ENCODE measurements at regions not wholly inside any gene's neighbourhood (a gene's known extent, or its start where the extent isn't known, plus 50 kb on each side); places are given as distances from the start of the nearest gene placed in this dataset.

- TF ChIP-seq, protein P1, sequence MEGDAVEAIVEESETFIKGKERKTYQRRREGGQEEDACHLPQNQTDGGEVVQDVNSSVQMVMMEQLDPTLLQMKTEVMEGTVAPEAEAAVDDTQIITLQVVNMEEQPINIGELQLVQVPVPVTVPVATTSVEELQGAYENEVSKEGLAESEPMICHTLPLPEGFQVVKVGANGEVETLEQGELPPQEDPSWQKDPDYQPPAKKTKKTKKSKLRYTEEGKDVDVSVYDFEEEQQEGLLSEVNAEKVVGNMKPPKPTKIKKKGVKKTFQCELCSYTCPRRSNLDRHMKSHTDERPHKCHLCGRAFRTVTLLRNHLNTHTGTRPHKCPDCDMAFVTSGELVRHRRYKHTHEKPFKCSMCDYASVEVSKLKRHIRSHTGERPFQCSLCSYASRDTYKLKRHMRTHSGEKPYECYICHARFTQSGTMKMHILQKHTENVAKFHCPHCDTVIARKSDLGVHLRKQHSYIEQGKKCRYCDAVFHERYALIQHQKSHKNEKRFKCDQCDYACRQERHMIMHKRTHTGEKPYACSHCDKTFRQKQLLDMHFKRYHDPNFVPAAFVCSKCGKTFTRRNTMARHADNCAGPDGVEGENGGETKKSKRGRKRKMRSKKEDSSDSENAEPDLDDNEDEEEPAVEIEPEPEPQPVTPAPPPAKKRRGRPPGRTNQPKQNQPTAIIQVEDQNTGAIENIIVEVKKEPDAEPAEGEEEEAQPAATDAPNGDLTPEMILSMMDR (IDR thresholded peaks at IDR 0.05; ENCODE audit: control extremely low read depth, extremely low read depth, low read depth, missing control alignments): no peak
- ChIA-PET POLR2A (no interaction called here), CTCF (no interaction called here)
- no peak for DNase-seq (ENCODE audit: extremely low spot score)
These were observed 658.4 kb downstream of the TOX3 start for GRCh38 chr16:51888534-51888933.

- DNase-seq (ENCODE audit: extremely low spot score): no peak
- TF ChIP-seq, protein P1 (IDR thresholded peaks at IDR 0.05; ENCODE audit: control extremely low read depth, extremely low read depth, low read depth, missing control alignments): no peak
- CTCF ChIA-PET: no interaction called here
- POLR2A ChIA-PET: no interaction called here
These were observed 658.9 kb downstream of the TOX3 start for GRCh38 chr16:51888016-51888415.

GRCh38 chr16:51886456-51886855 is 660.5 kb downstream of the TOX3 start:
- ChIA-PET CTCF (no interaction called here), POLR2A (no interaction called here)
- no peak for DNase-seq (ENCODE audit: extremely low spot score)
- TF ChIP-seq, protein P1 (IDR thresholded peaks at IDR 0.05; ENCODE audit: control extremely low read depth, extremely low read depth, low read depth, missing control alignments): no peak

DNA sequence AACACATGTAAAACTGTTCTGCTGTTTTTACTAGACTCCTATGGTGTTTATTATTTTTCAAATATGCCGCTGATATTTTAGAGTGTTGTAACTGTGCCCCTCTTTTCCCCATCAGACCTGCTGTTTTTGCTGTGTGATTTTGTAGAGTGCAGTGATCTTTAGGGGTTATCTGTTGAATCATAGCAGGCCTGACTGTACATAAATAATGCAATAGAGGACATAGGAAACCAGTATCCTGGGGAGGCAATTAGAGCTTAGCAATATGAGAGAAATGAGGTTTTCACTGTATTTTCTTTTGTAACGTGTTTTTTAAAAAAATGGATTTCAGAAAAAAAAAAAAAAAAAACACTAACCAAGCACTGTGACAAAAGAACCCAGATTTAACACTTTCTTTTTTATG is 662.2 kb downstream of the TOX3 start:
- POLR2A ChIA-PET: no interaction called here
- TF ChIP-seq, protein P1 (IDR thresholded peaks at IDR 0.05; ENCODE audit: control extremely low read depth, extremely low read depth, low read depth, missing control alignments): no peak
- CTCF ChIA-PET: no interaction called here
- no peak for DNase-seq (ENCODE audit: extremely low spot score)

- CTCF ChIA-PET: interaction anchor here (0.8 kb wide), 1 partner anchor 11 kb away, joined by 3 read pairs; no protein-coding TSS in a partner anchor
- POLR2A ChIA-PET: interaction anchor here (0.6 kb wide), 1 partner anchor 34 kb away, joined by 7 read pairs; no protein-coding TSS in a partner anchor
- DNase-seq (ENCODE audit: extremely low spot score): no peak
- TF ChIP-seq, protein P1 (IDR thresholded peaks at IDR 0.05; ENCODE audit: control extremely low read depth, extremely low read depth, low read depth, missing control alignments): no peak
These were observed 665.2 kb downstream of the TOX3 start for GRCh38 chr16:51881731-51882130.

DNA sequence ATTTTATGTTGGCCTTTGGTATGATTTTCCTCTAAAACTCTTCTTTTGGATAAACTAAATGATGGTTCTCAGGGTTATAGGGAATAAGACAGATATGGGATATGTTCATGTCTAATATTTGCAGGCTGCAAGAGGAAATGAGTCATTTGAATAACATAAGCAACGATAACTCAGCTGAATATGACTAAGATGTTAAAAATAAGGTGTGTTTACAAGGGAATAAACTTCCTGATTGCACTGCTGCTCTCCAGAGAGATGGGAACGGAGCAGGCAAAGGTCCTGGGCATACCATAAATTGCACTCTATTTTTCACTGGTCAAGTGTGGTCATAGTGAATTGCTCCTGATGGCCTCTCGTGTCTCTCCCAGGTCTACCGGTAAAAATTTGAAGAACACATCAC is 666.2 kb downstream of the TOX3 start:
- CTCF ChIA-PET: interaction anchor here (0.8 kb wide), 1 partner anchor 12 kb away, joined by 3 read pairs; no protein-coding TSS in a partner anchor
- no peak for DNase-seq (ENCODE audit: extremely low spot score)
- POLR2A ChIA-PET: no interaction called here
- TF ChIP-seq, protein P1 (IDR thresholded peaks at IDR 0.05; ENCODE audit: control extremely low read depth, extremely low read depth, low read depth, missing control alignments): no peak

- no peak for DNase-seq (ENCODE audit: extremely low spot score)
- ChIA-PET CTCF (interaction anchor here (1.1 kb wide), 1 partner anchor 9 kb away, joined by 3 read pairs; no protein-coding TSS in a partner anchor), POLR2A (no interaction called here)
- TF ChIP-seq, protein P1 (IDR thresholded peaks at IDR 0.05; ENCODE audit: control extremely low read depth, extremely low read depth, low read depth, missing control alignments): no peak
These were observed 669.3 kb downstream of the TOX3 start for GRCh38 chr16:51877686-51878085.

Measured in GM10248 (cell line).